ENCODE measurements at regions not wholly inside any gene's neighbourhood (a gene's known extent, or its start where the extent isn't known, plus 50 kb on each side); places are given as distances from the start of the nearest gene placed in this dataset.
A peak's percentile ranks its signal among the peaks of the same experiment; 100 is the strongest.

GRCh38 chr7:61111-61510, 131.3 kb upstream of the FAM20C start:
- DNase-seq, result peak in 2 of 5 donors; percentile 22 to 46
- Histone ChIP-seq H3K27ac (ENCODE audit: low read depth in 2 of 2, low read length in 2 of 2) (no peak overlapping the region), H3K36me3 (ENCODE audit: control insufficient read depth in 2 of 3, insufficient read depth in 3 of 3, low read length in 3 of 3) (no peaks in the 10 kb centered on the region), H3K27me3 (ENCODE audit: control insufficient read depth, insufficient read depth, low read length) (no peaks in the 10 kb centered on the region), H3K9ac (ENCODE audit: low read length in 3 of 3) (no peak overlapping the region), H3K9me3 (ENCODE audit: control insufficient read depth in 2 of 3, insufficient read depth in 1 of 3, low read length in 3 of 3) (no peaks in the 10 kb centered on the region), H3K4me3 (ENCODE audit: low read length in 3 of 3) (no peak overlapping the region), H3K4me1 (ENCODE audit: control insufficient read depth in 2 of 3, insufficient read depth in 2 of 3, low read depth in 1 of 3, low read length in 3 of 3) (no peaks in the 10 kb centered on the region)
- intact Hi-C loops (cut with DNase I), result no loop called here
- no peak for FAIRE-seq
- TF ChIP-seq, protein P1, sequence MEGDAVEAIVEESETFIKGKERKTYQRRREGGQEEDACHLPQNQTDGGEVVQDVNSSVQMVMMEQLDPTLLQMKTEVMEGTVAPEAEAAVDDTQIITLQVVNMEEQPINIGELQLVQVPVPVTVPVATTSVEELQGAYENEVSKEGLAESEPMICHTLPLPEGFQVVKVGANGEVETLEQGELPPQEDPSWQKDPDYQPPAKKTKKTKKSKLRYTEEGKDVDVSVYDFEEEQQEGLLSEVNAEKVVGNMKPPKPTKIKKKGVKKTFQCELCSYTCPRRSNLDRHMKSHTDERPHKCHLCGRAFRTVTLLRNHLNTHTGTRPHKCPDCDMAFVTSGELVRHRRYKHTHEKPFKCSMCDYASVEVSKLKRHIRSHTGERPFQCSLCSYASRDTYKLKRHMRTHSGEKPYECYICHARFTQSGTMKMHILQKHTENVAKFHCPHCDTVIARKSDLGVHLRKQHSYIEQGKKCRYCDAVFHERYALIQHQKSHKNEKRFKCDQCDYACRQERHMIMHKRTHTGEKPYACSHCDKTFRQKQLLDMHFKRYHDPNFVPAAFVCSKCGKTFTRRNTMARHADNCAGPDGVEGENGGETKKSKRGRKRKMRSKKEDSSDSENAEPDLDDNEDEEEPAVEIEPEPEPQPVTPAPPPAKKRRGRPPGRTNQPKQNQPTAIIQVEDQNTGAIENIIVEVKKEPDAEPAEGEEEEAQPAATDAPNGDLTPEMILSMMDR (IDR thresholded peaks at IDR 0.05; ENCODE audit: borderline replicate concordance, extremely low read depth, insufficient read depth), result no peak

GRCh38 chr7:61576-62360, 130.6 kb upstream of the FAM20C start:
- Histone ChIP-seq H3K9me3 (ENCODE audit: control insufficient read depth in 2 of 3, insufficient read depth in 1 of 3, low read length in 3 of 3) (no peaks in the 10 kb centered on the region), H3K36me3 (ENCODE audit: control insufficient read depth in 2 of 3, insufficient read depth in 3 of 3, low read length in 3 of 3) (no peaks in the 10 kb centered on the region), H3K9ac (ENCODE audit: low read length in 3 of 3) (no peak overlapping the region), H3K27ac (ENCODE audit: low read depth in 2 of 2, low read length in 2 of 2) (no peak overlapping the region), H3K4me3 (ENCODE audit: low read length in 3 of 3) (no peak overlapping the region), H3K27me3 (ENCODE audit: control insufficient read depth, insufficient read depth, low read length) (no peaks in the 10 kb centered on the region), H3K4me1 (ENCODE audit: control insufficient read depth in 2 of 3, insufficient read depth in 2 of 3, low read depth in 1 of 3, low read length in 3 of 3) (no peaks in the 10 kb centered on the region)
- TF ChIP-seq, protein P1 (IDR thresholded peaks at IDR 0.05; ENCODE audit: borderline replicate concordance, extremely low read depth, insufficient read depth), result no peak
- DNase-seq (peak in 2 of 5 donors; percentile 16 to 35), FAIRE-seq (no peak)
- intact Hi-C loops (cut with DNase I), result no loop called here

GRCh38 chr7:62361-63116, 129.8 kb upstream of the FAM20C start:
- Histone ChIP-seq H3K36me3 (ENCODE audit: control insufficient read depth in 2 of 3, insufficient read depth in 3 of 3, low read length in 3 of 3) (no peaks in the 10 kb centered on the region), H3K9ac (ENCODE audit: low read length in 3 of 3) (no peak overlapping the region), H3K27me3 (ENCODE audit: control insufficient read depth, insufficient read depth, low read length) (no peaks in the 10 kb centered on the region), H3K9me3 (ENCODE audit: control insufficient read depth in 2 of 3, insufficient read depth in 1 of 3, low read length in 3 of 3) (no peaks in the 10 kb centered on the region), H3K27ac (ENCODE audit: low read depth in 2 of 2, low read length in 2 of 2) (no peak overlapping the region), H3K4me3 (ENCODE audit: low read length in 3 of 3) (no peak overlapping the region), H3K4me1 (ENCODE audit: control insufficient read depth in 2 of 3, insufficient read depth in 2 of 3, low read depth in 1 of 3, low read length in 3 of 3) (no peaks in the 10 kb centered on the region)
- intact Hi-C loops (cut with DNase I), result no loop called here
- DNase-seq (peak in 1 of 5 donors; percentile 57), FAIRE-seq (no peak)
- TF ChIP-seq, protein P1 (IDR thresholded peaks at IDR 0.05; ENCODE audit: borderline replicate concordance, extremely low read depth, insufficient read depth), result no peak
